Astrocyte of the cerebellum (primary cell): ENCODE measurements at regions not wholly inside any gene's neighbourhood (a gene's known extent, or its start where the extent isn't known, plus 50 kb on each side); places are given as distances from the start of the nearest gene placed in this dataset.

Experiments used
- DNase-seq: peaks from one replicate; pipeline ENCODE4 v3.0.0-alpha.2; 2011; ENCODE audit warnings: low read depth
- H3K4me3 ChIP-seq: 2 replicates; pipeline ENCODE4 v1.5.1; 2011; ENCODE audit warnings: mild to moderate bottlenecking, low read depth, low read length, moderate library complexity
- CTCF ChIP-seq: IDR thresholded peaks from 2 replicates; pipeline ENCODE4 v1.5.1; 2012; ENCODE audit warnings: low read length, low read depth, moderate library complexity, mild to moderate bottlenecking; ENCODE audit errors: missing control alignments
- in situ Hi-C: cut with HindIII; loops from 2 replicates; pipeline ENCODE4 v1.10.0; 2017; ENCODE audit warnings: low sequenced_read_pairs

GRCh38 chr15:92533298-92533697 is 122.3 kb downstream of the FAM174B start:
- TF ChIP-seq CTCF = no peak
- in situ Hi-C loops = no loop called here
- no peak overlapping the region for H3K4me3 ChIP-seq
- no peak for DNase-seq

GRCh38 chr15:92531406-92531805 is 124.2 kb downstream of the FAM174B start:
- no peak for TF ChIP-seq CTCF
- in situ Hi-C loops = no loop called here
- DNase-seq = no peak
- no peak overlapping the region for H3K4me3 ChIP-seq

- H3K4me3 ChIP-seq = no peak overlapping the region
- no peak for DNase-seq
- TF ChIP-seq CTCF = no peak
- in situ Hi-C loops = no loop called here
Observed at GRCh38 chr15:92528736-92529135, 126.8 kb downstream of the FAM174B start.

- no peak overlapping the region for H3K4me3 ChIP-seq
- peak; percentile 51 for DNase-seq
- no peak for TF ChIP-seq CTCF
- in situ Hi-C loops = no loop called here
Observed at GRCh38 chr15:92527197-92527596, 128.4 kb downstream of the FAM174B start.

- no peak for DNase-seq
- in situ Hi-C loops = no loop called here
- TF ChIP-seq CTCF = no peak
- H3K4me3 ChIP-seq = no peak overlapping the region
Observed at GRCh38 chr15:92525758-92526245, 129.8 kb downstream of the FAM174B start.

- in situ Hi-C loops = no loop called here
- no peak overlapping the region for H3K4me3 ChIP-seq
- no peak for DNase-seq
- TF ChIP-seq CTCF = no peak
Observed at GRCh38 chr15:92524874-92525565, 130.6 kb downstream of the FAM174B start.
